PC-9 (cell line): ENCODE measurements at regions not wholly inside any gene's neighbourhood (a gene's known extent, or its start where the extent isn't known, plus 50 kb on each side); places are given as distances from the start of the nearest gene placed in this dataset.

Experiments used
- BruUV-seq: library from RNA; stranded (reverse); fragments of 400-500 nt; replicated peaks from 2 replicates; lab custom pipeline; 2021; lab: Mats Ljungman, UMichigan
- CTCF ChIA-PET: fragments of 300-600 bp; sonication (Branson Sonifier 250); formaldehyde crosslinking; loops from one replicate; lab custom pipeline; 2022; ENCODE audit warnings: antibody characterized with exemption; lab: Charles Lee
- POLR2A ChIA-PET: fragments of 300-600 bp; sonication (Branson Sonifier 250); formaldehyde crosslinking; loops from one replicate; lab custom pipeline; 2022; ENCODE audit warnings: antibody characterized with exemption; ENCODE audit not compliant: unreplicated experiment; lab: Charles Lee
- DNase-seq, 2 experiments: peaks; one replicate each; pipeline versions ENCODE4 v3.0.0 to v3.0.0-alpha.2; 2015 to 2022; ENCODE audit warnings: mixed read lengths in 1 of 2
- H2AFZ ChIP-seq: fragments of 200-600 bp; sonication (generic); 2 replicates; pipeline ENCODE4 v1.8.1; 2017; ENCODE audit warnings: antibody characterized with exemption
- H3F3A ChIP-seq: fragments of 200-600 bp; sonication (generic); 2 replicates; pipeline ENCODE4 v1.8.1; 2017; ENCODE audit warnings: antibody characterized with exemption, mild to moderate bottlenecking, low read depth; ENCODE audit not compliant: insufficient read depth
- H3K27ac ChIP-seq: fragments of 200-600 bp; sonication (generic); 2 replicates; pipeline ENCODE4 v1.6.1; 2016; ENCODE audit warnings: mixed run types
- H3K27me3 ChIP-seq: fragments of 200-600 bp; sonication (generic); 2 replicates; pipeline ENCODE4 v1.6.1; 2016; ENCODE audit warnings: low read depth, mixed run types; ENCODE audit not compliant: insufficient read depth
- H3K36me3 ChIP-seq: fragments of 200-600 bp; sonication (generic); 2 replicates; pipeline ENCODE4 v1.6.1; 2016; ENCODE audit warnings: low read depth, mixed run types
- H3K4me1 ChIP-seq: fragments of 200-600 bp; sonication (generic); replicated peaks from 2 replicates; pipeline ENCODE4 v1.6.1; 2016; ENCODE audit warnings: mixed run types; ENCODE audit not compliant: insufficient read depth
- H3K4me2 ChIP-seq: fragments of 200-600 bp; sonication (generic); 2 replicates; pipeline ENCODE4 v1.6.1; 2017; ENCODE audit warnings: mixed run types
- H3K4me3 ChIP-seq: fragments of 200-600 bp; sonication (generic); 2 replicates; pipeline ENCODE4 v1.6.1; 2016; ENCODE audit warnings: mixed run types
- H3K79me2 ChIP-seq: fragments of 200-600 bp; sonication (generic); 2 replicates; pipeline ENCODE4 v1.6.1; 2017; ENCODE audit warnings: low read depth, mixed run types
- H3K9me2 ChIP-seq: fragments of 200-600 bp; sonication (generic); 2 replicates; pipeline ENCODE4 v1.8.1; 2017; ENCODE audit warnings: mild to moderate bottlenecking; ENCODE audit not compliant: insufficient read depth
- H3K9me3 ChIP-seq: fragments of 200-600 bp; sonication (generic); 2 replicates; pipeline ENCODE4 v1.8.1; 2016; ENCODE audit warnings: low read depth; ENCODE audit not compliant: insufficient read depth
- H4K20me1 ChIP-seq: fragments of 200-600 bp; sonication (generic); 2 replicates; pipeline ENCODE4 v1.8.1; 2017; ENCODE audit not compliant: insufficient read depth
- EZH2 ChIP-seq: fragments of 200-600 bp; sonication (generic); IDR thresholded peaks from 2 replicates; pipeline ENCODE4 v1.8.0; 2017; ENCODE audit warnings: antibody characterized with exemption, low read depth
- intact Hi-C: fragments of 100-400 bp; cut with micrococcal nuclease; formaldehyde crosslinking; loops from one replicate; pipeline ENCODE4 v1.10.0; 2022; ENCODE audit not compliant: unreplicated experiment
- TF ChIP-seq, protein P1 (sequence below): fragments of 200-600 bp; sonication (generic); conservative IDR thresholded peaks from 2 replicates; pipeline ENCODE4 v1.6.1; 2017; ENCODE audit warnings: mixed run types, antibody characterized with exemption, mild to moderate bottlenecking, moderate library complexity

DNA sequence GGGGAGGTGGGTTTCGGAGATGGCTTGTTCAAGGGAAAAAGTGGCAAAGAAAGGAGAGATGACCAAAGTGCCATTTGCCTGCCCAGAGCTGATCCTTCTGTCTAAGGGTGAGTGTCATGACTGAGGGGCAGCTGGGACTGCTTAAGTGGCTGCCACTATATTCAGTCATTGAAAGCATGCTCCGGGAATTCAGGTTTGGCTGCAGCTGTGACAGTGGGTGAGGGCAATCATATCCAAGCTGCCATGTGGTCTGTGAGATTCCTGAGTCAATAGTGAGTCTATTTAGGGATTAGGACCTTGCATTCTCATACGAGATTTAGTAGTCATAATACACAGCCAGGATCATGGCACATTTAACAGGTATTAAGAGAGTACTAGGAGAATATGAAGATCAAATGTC is 138.8 kb upstream of the BANK1 start:
- no peaks in the 10 kb centered on the region for H3F3A ChIP-seq
- no peak overlapping the region for H3K4me3 ChIP-seq
- H3K36me3 ChIP-seq: no peaks in the 10 kb centered on the region
- no peak overlapping the region for H3K27ac ChIP-seq
- TF ChIP-seq, protein P1, sequence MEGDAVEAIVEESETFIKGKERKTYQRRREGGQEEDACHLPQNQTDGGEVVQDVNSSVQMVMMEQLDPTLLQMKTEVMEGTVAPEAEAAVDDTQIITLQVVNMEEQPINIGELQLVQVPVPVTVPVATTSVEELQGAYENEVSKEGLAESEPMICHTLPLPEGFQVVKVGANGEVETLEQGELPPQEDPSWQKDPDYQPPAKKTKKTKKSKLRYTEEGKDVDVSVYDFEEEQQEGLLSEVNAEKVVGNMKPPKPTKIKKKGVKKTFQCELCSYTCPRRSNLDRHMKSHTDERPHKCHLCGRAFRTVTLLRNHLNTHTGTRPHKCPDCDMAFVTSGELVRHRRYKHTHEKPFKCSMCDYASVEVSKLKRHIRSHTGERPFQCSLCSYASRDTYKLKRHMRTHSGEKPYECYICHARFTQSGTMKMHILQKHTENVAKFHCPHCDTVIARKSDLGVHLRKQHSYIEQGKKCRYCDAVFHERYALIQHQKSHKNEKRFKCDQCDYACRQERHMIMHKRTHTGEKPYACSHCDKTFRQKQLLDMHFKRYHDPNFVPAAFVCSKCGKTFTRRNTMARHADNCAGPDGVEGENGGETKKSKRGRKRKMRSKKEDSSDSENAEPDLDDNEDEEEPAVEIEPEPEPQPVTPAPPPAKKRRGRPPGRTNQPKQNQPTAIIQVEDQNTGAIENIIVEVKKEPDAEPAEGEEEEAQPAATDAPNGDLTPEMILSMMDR: no peak
- no peak for TF ChIP-seq EZH2
- ChIA-PET CTCF (no interaction called here), POLR2A (no interaction called here)
- intact Hi-C loops: no loop called here
- no peaks in the 10 kb centered on the region for H4K20me1 ChIP-seq
- no peak overlapping the region for H2AFZ ChIP-seq
- H3K4me1 ChIP-seq: peaks cover 8% of the 10 kb centered on the region; the same call in 1 of the 2 replicates
- H3K27me3 ChIP-seq: no peaks in the 10 kb centered on the region
- no TSS peak for BruUV-seq
- no peak for DNase-seq
- H3K4me2 ChIP-seq: no peak overlapping the region
- H3K9me3 ChIP-seq: no peaks in the 10 kb centered on the region
- no peaks in the 10 kb centered on the region for H3K9me2 ChIP-seq
- no peaks in the 10 kb centered on the region for H3K79me2 ChIP-seq

GRCh38 chr4:101649790-101650515 is 140.6 kb upstream of the BANK1 start:
- Histone ChIP-seq H3K27me3 (no peaks in the 10 kb centered on the region), H3K79me2 (no peaks in the 10 kb centered on the region), H3K9me2 (no peaks in the 10 kb centered on the region), H2AFZ (no peak overlapping the region), H3K4me1 (peaks cover 8% of the 10 kb centered on the region; the same call in 1 of the 2 replicates), H4K20me1 (no peaks in the 10 kb centered on the region), H3K9me3 (no peaks in the 10 kb centered on the region), H3K36me3 (no peaks in the 10 kb centered on the region), H3K27ac (no peak overlapping the region), H3F3A (no peaks in the 10 kb centered on the region), H3K4me2 (no peak overlapping the region), H3K4me3 (no peak overlapping the region)
- ChIA-PET POLR2A (interaction anchor here (0.7 kb wide), 1 partner anchor 331 kb away, joined by 3 read pairs; no protein-coding TSS in a partner anchor), CTCF (no interaction called here)
- TF ChIP-seq, protein P1: no peak
- TF ChIP-seq EZH2: no peak
- peak in 1 of 2 experiments; percentile 12 for DNase-seq
- BruUV-seq: no TSS peak
- intact Hi-C loops: no loop called here

GRCh38 chr4:101647710-101648034 is 142.9 kb upstream of the BANK1 start:
- H3K4me1 ChIP-seq: peaks cover 16% of the 10 kb centered on the region
- no peak overlapping the region for H3K4me3 ChIP-seq
- intact Hi-C loops: no loop called here
- no TSS peak for BruUV-seq
- no peaks in the 10 kb centered on the region for H3K9me2 ChIP-seq
- H3K9me3 ChIP-seq: no peaks in the 10 kb centered on the region
- ChIA-PET POLR2A (no interaction called here), CTCF (no interaction called here)
- no peak overlapping the region for H2AFZ ChIP-seq
- H3K27me3 ChIP-seq: no peaks in the 10 kb centered on the region
- no peaks in the 10 kb centered on the region for H4K20me1 ChIP-seq
- no peaks in the 10 kb centered on the region for H3K36me3 ChIP-seq
- 0 out of 2 replicates have a peak, but pooled peaks cover 4% of the 10 kb centered on the region for H3F3A ChIP-seq
- TF ChIP-seq, protein P1: no peak
- no peak for TF ChIP-seq EZH2
- H3K79me2 ChIP-seq: no peaks in the 10 kb centered on the region
- no peak overlapping the region for H3K27ac ChIP-seq
- no peak overlapping the region for H3K4me2 ChIP-seq
- no peak for DNase-seq
